Fibroblast of lung (primary cell): ENCODE measurements at regions not wholly inside any gene's neighbourhood (a gene's known extent, or its start where the extent isn't known, plus 50 kb on each side); places are given as distances from the start of the nearest gene placed in this dataset.

Experiments used
- DNase-seq, 2 donors: peaks; one replicate each; pipeline versions ENCODE4 v3.0.0 to v3.0.0-alpha.2; 2010; ENCODE audit warnings: low read depth in 2 of 2
- H2AFZ ChIP-seq: 2 replicates; pipeline ENCODE4 v1.5.1; 2012; ENCODE audit warnings: low read length, control low read depth, inconsistent platforms
- H3K27ac ChIP-seq: 2 replicates; pipeline ENCODE4 v1.5.1; 2011; ENCODE audit warnings: low read length, control low read depth; ENCODE audit not compliant: insufficient read depth
- H3K27me3 ChIP-seq: 2 replicates; pipeline ENCODE4 v1.5.1; 2011; ENCODE audit warnings: mild to moderate bottlenecking, low read length; ENCODE audit not compliant: control insufficient read depth, insufficient read depth
- H3K36me3 ChIP-seq: 2 replicates; pipeline ENCODE4 v1.5.1; 2011; ENCODE audit warnings: low read length; ENCODE audit not compliant: control insufficient read depth, insufficient read depth
- H3K4me1 ChIP-seq: 2 replicates; pipeline ENCODE4 v1.5.1; 2011; ENCODE audit warnings: low read length; ENCODE audit not compliant: control insufficient read depth, insufficient read depth; ENCODE audit errors: extremely low read depth
- H3K4me2 ChIP-seq: 2 replicates; pipeline ENCODE4 v1.5.1; 2011; ENCODE audit warnings: low read length, control low read depth; ENCODE audit not compliant: insufficient read depth; ENCODE audit errors: extremely low read depth
- H3K4me3 ChIP-seq, 4 experiments: fragments of 200-600 bp in 1 of 4; sonication (generic) in 1 of 4; replicated peaks in 1 of 4; 2 replicates each; pipeline ENCODE4 v1.5.1; 2011 to 2016; ENCODE audit warnings: low read length in 4 of 4, low read depth in 3 of 4, mild to moderate bottlenecking in 3 of 4, control low read depth in 2 of 4, inconsistent platforms in 1 of 4, mixed read lengths in 1 of 4; ENCODE audit not compliant: insufficient read depth in 1 of 4; ENCODE audit errors: control extremely low read depth in 1 of 4
- H3K79me2 ChIP-seq: 2 replicates; pipeline ENCODE4 v1.5.1; 2012; ENCODE audit warnings: mild to moderate bottlenecking, low read length, inconsistent platforms; ENCODE audit not compliant: control insufficient read depth, insufficient read depth
- H3K9ac ChIP-seq: 2 replicates; pipeline ENCODE4 v1.5.1; 2011; ENCODE audit warnings: mild to moderate bottlenecking, low read length, control low read depth; ENCODE audit not compliant: insufficient read depth
- H3K9me3 ChIP-seq: 2 replicates; pipeline ENCODE4 v1.5.1; 2012; ENCODE audit warnings: low read depth, low read length; ENCODE audit not compliant: control insufficient read depth, insufficient read depth
- H4K20me1 ChIP-seq: 2 replicates; pipeline ENCODE4 v1.5.1; 2011; ENCODE audit warnings: low read length; ENCODE audit not compliant: control insufficient read depth, insufficient read depth; ENCODE audit errors: extremely low read depth
- CTCF ChIP-seq, 2 donors: IDR thresholded peaks in 1 of 2; conservative IDR thresholded peaks in 1 of 2; 1 replicate in 1 of 2; 2 replicates in 1 of 2; pipeline ENCODE4 v1.5.1; 2011 to 2012; ENCODE audit warnings: low read length in 2 of 2, control low read depth in 1 of 2, inconsistent platforms in 1 of 2, low read depth in 1 of 2, mild to moderate bottlenecking in 1 of 2
- EZH2 ChIP-seq: IDR thresholded peaks from 2 replicates; pipeline ENCODE4 v1.5.1; 2012; ENCODE audit warnings: low read length, control low read depth, mild to moderate bottlenecking; ENCODE audit errors: missing control alignments

- Histone ChIP-seq H3K27ac (no peak overlapping the region), H4K20me1 (no peaks in the 10 kb centered on the region), H3K27me3 (no peaks in the 10 kb centered on the region), H3K36me3 (no peaks in the 10 kb centered on the region), H2AFZ (no peak overlapping the region), H3K79me2 (no peaks in the 10 kb centered on the region), H3K4me2 (no peak overlapping the region), H3K4me1 (no peaks in the 10 kb centered on the region), H3K9ac (no peak overlapping the region), H3K4me3 (no peak overlapping the region), H3K9me3 (no peaks in the 10 kb centered on the region)
- no peak for DNase-seq
- no peak for TF ChIP-seq CTCF (conservative IDR thresholded peaks at IDR 0.05 in 1 of 2, IDR thresholded peaks at IDR 0.05 in 1 of 2; ENCODE audit: low read depth in 1 of 2, low read length in 2 of 2)
- no peak for TF ChIP-seq EZH2
Observed at GRCh38 chr2:190809876-190810525, 70.6 kb upstream of the GLS start.

GRCh38 chr2:190810981-190811587 is 69.5 kb upstream of the GLS start:
- no peak for TF ChIP-seq EZH2
- no peak for TF ChIP-seq CTCF (conservative IDR thresholded peaks at IDR 0.05 in 1 of 2, IDR thresholded peaks at IDR 0.05 in 1 of 2; ENCODE audit: low read depth in 1 of 2, low read length in 2 of 2)
- Histone ChIP-seq H3K79me2 (no peaks in the 10 kb centered on the region), H3K4me1 (no peaks in the 10 kb centered on the region), H3K9me3 (no peaks in the 10 kb centered on the region), H3K9ac (no peak overlapping the region), H2AFZ (no peak overlapping the region), H3K36me3 (no peaks in the 10 kb centered on the region), H3K4me2 (no peak overlapping the region), H3K4me3 (no peak overlapping the region), H4K20me1 (no peaks in the 10 kb centered on the region), H3K27ac (no peak overlapping the region), H3K27me3 (no peaks in the 10 kb centered on the region)
- no peak for DNase-seq

GRCh38 chr2:190811811-190812210 is 68.8 kb upstream of the GLS start:
- DNase-seq = no peak
- no peaks in the 10 kb centered on the region for H3K9me3 ChIP-seq
- no peaks in the 10 kb centered on the region for H3K27me3 ChIP-seq
- no peak overlapping the region for H3K9ac ChIP-seq
- no peak overlapping the region for H3K4me2 ChIP-seq
- no peaks in the 10 kb centered on the region for H3K79me2 ChIP-seq
- H3K4me1 ChIP-seq = no peaks in the 10 kb centered on the region
- no peak overlapping the region for H3K27ac ChIP-seq
- H4K20me1 ChIP-seq = no peaks in the 10 kb centered on the region
- TF ChIP-seq CTCF (conservative IDR thresholded peaks at IDR 0.05 in 1 of 2, IDR thresholded peaks at IDR 0.05 in 1 of 2; ENCODE audit: low read depth in 1 of 2, low read length in 2 of 2) = no peak
- TF ChIP-seq EZH2 = no peak
- no peaks in the 10 kb centered on the region for H3K36me3 ChIP-seq
- no peak overlapping the region for H3K4me3 ChIP-seq
- no peak overlapping the region for H2AFZ ChIP-seq
